Uterus (tissue), 3 donors: ENCODE measurements at regions not wholly inside any gene's neighbourhood (a gene's known extent, or its start where the extent isn't known, plus 50 kb on each side); places are given as distances from the start of the nearest gene placed in this dataset.

Experiments
- DNase-seq, 2 donors: peaks; one replicate each; pipeline ENCODE4 v3.0.0-alpha.2; 2019 to 2020
- H3K27ac ChIP-seq, 2 donors: fragments of 200-600 bp; sonication (generic); 1 replicate in 1 of 2; 2 replicates in 1 of 2; pipeline ENCODE4 v1.5.1; 2016 to 2018
- H3K27me3 ChIP-seq, 2 donors: fragments of 200-600 bp; sonication (generic); one replicate each; pipeline ENCODE4 v1.5.1; 2018 to 2019; ENCODE audit warnings: control low read depth in 1 of 2
- H3K36me3 ChIP-seq, 2 donors: fragments of 200-600 bp; sonication (generic); one replicate each; pipeline ENCODE4 v1.5.1; 2019; ENCODE audit warnings: control low read depth in 1 of 2
- H3K4me1 ChIP-seq, 2 donors: fragments of 200-600 bp; sonication (generic); one replicate each; pipeline ENCODE4 v1.5.1; 2018 to 2019; ENCODE audit warnings: control low read depth in 1 of 2
- H3K4me3 ChIP-seq, 2 donors: fragments of 200-600 bp; sonication (generic); 1 replicate in 1 of 2; 2 replicates in 1 of 2; pipeline ENCODE4 v1.5.1; 2018 to 2019; ENCODE audit warnings: mild to moderate bottlenecking in 1 of 2
- H3K9me3 ChIP-seq, 2 donors: fragments of 200-600 bp; sonication (generic); one replicate each; pipeline ENCODE4 v1.5.1; 2019; ENCODE audit warnings: control low read depth in 1 of 2
- CTCF ChIP-seq, 4 experiments: fragments of 200-600 bp in 2 of 4; fragments of 450-650 bp in 2 of 4; sonication (generic) in 2 of 4; IDR thresholded peaks; one replicate each; pipeline ENCODE4 v1.5.1; 2016 to 2019; ENCODE audit warnings: antibody characterized with exemption in 4 of 4, mild to moderate bottlenecking in 2 of 4, moderate library complexity in 1 of 4
- POLR2A ChIP-seq, 2 donors: fragments of 450-650 bp; IDR thresholded peaks; one replicate each; pipeline ENCODE4 v1.6.1; 2016; ENCODE audit warnings: antibody characterized with exemption in 2 of 2, mild to moderate bottlenecking in 1 of 2, moderate library complexity in 1 of 2
- intact Hi-C: fragments of 100-400 bp; cut with DNase I; formaldehyde crosslinking; loops from one replicate; pipeline ENCODE4 v1.15.1; 2023; ENCODE audit warnings: low total_unique reads
- donor health status: DM: yes; HTN: yes; CAD: no.

GRCh38 chr20:24066076-24066700, 77.6 kb upstream of the GGTLC1 start:
- Histone ChIP-seq H3K36me3 (no peaks in the 10 kb centered on the region), H3K9me3 (peaks cover 0 to 3% of the 10 kb centered on the region in 2 donors), H3K27me3 (no peaks in the 10 kb centered on the region), H3K27ac (no peak overlapping the region), H3K4me3 (no peak overlapping the region), H3K4me1 (no peaks in the 10 kb centered on the region)
- TF ChIP-seq CTCF (IDR thresholded peaks at IDR 0.05) (no peak), POLR2A (IDR thresholded peaks at IDR 0.05) (no peak)
- intact Hi-C loops = no loop called here
- DNase-seq = no peak

- no peaks in the 10 kb centered on the region for H3K9me3 ChIP-seq
- no peaks in the 10 kb centered on the region for H3K36me3 ChIP-seq
- H3K4me1 ChIP-seq = no peaks in the 10 kb centered on the region
- DNase-seq = no peak
- no peak overlapping the region for H3K27ac ChIP-seq
- H3K4me3 ChIP-seq = no peak overlapping the region
- no peaks in the 10 kb centered on the region for H3K27me3 ChIP-seq
- TF ChIP-seq CTCF (IDR thresholded peaks at IDR 0.05) = no peak
- no peak for TF ChIP-seq POLR2A (IDR thresholded peaks at IDR 0.05)
- intact Hi-C loops = no loop called here
Observed at GRCh38 chr20:24064915-24065314, 76.3 kb upstream of the GGTLC1 start.

- no peaks in the 10 kb centered on the region for H3K36me3 ChIP-seq
- DNase-seq = no peak
- H3K9me3 ChIP-seq = no peaks in the 10 kb centered on the region
- no peak overlapping the region for H3K4me3 ChIP-seq
- no peaks in the 10 kb centered on the region for H3K4me1 ChIP-seq
- no peaks in the 10 kb centered on the region for H3K27me3 ChIP-seq
- intact Hi-C loops = no loop called here
- H3K27ac ChIP-seq = no peak overlapping the region
- TF ChIP-seq CTCF (IDR thresholded peaks at IDR 0.05) (no peak), POLR2A (IDR thresholded peaks at IDR 0.05) (no peak)
Observed at GRCh38 chr20:24064092-24064491, 75.5 kb upstream of the GGTLC1 start.

- Histone ChIP-seq H3K4me1 (no peaks in the 10 kb centered on the region), H3K27me3 (no peaks in the 10 kb centered on the region), H3K9me3 (no peaks in the 10 kb centered on the region), H3K36me3 (no peaks in the 10 kb centered on the region), H3K4me3 (no peak overlapping the region), H3K27ac (no peak overlapping the region)
- intact Hi-C loops = no loop called here
- TF ChIP-seq CTCF (IDR thresholded peaks at IDR 0.05) = no peak
- DNase-seq = no peak
Observed at GRCh38 chr20:24063100-24063499, 74.5 kb upstream of the GGTLC1 start.

GRCh38 chr20:24060851-24061590, 72.4 kb upstream of the GGTLC1 start:
- Histone ChIP-seq H3K4me1 (no peaks in the 10 kb centered on the region), H3K4me3 (no peak overlapping the region), H3K36me3 (no peaks in the 10 kb centered on the region), H3K27ac (no peak overlapping the region), H3K27me3 (no peaks in the 10 kb centered on the region), H3K9me3 (no peaks in the 10 kb centered on the region)
- DNase-seq = no peak
- intact Hi-C loops = no loop called here
- TF ChIP-seq CTCF (IDR thresholded peaks at IDR 0.05) (no peak), POLR2A (IDR thresholded peaks at IDR 0.05) (no peak)
